GM21381 (cell line): ENCODE measurements at regions not wholly inside any gene's neighbourhood (a gene's known extent, or its start where the extent isn't known, plus 50 kb on each side); places are given as distances from the start of the nearest gene placed in this dataset.
"Not testable (repeated sequence)": the region's sequence is repeated elsewhere in the genome, so short reads cannot be mapped to it uniquely, and the experiment has no call there.

ENCODE experiments used
- ATAC-seq: cut with Tn5 transposase; IDR thresholded peaks from one replicate; pipeline ENCODE4 v1.9.1; 2021; ENCODE audit warnings: mild to moderate bottlenecking, moderate library complexity; ENCODE audit not compliant: unreplicated experiment

DNA sequence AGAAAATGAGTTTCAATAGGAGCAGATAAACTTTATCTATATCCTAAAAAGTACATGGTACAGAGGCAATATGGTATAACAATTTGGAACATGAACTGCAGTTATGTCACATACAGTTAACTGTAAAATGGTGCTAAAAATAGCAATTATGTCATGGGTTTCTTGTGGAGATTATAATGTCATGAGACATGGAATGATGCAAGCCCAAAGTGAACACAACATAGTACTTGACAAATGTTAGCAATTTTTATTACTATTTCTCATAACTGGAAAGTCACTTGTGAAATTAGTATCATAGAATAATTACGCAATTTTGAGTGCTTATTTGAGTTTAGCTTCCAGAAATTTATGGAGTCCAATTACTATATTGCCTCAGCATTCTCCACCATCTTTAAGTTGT lies 1263.4 kb downstream of the DSC3 start:
- ATAC-seq: no peak

- no peak for ATAC-seq
Measured at GRCh38 chr18:29753379-29753778, 1289.2 kb downstream of the DSC3 start.

- no peak for ATAC-seq
Measured at GRCh38 chr18:29749704-29750103, 1292.8 kb downstream of the DSC3 start.

- ATAC-seq: no peak
Measured at GRCh38 chr18:29741461-29741860, 1301.1 kb downstream of the DSC3 start.

DNA sequence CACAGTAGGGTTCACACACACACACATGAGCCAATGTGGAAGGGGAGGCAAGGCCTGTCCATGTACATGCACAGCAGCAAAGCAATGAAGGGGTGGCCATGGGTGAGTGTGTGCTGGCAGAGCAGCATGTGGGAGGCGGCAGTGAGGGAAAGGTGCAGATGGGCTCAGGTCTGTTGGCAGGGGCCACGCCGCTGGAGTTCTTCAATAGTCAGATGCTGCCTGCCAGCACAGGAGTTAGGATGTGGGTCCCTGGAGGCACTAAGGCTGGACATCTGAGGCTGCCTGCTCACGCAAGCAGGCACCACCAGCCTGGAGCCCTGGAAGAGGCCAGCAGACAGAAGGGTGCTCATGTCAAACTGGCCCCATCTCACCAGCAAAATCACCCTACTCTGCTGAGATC lies 1304.9 kb downstream of the DSC3 start:
- no peak for ATAC-seq

DNA sequence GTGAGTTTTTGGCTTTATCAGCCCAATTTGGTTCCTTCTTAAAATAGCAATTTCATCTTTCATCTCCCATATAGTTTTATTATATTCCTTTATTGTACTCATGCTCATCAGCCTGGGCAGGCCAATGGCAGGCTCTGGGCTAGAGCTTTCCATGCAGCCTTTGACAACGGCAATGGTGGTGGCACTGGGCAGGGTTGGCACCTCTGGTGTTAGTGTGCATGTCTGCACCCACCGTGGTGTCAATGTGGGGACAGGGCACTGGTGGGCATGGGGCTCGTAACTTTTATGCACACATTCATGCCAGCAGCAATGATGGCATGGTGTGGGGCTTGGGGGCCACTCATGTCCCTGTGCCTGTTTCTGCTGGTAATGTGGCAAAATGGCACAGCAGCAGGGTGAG lies 1305.4 kb downstream of the DSC3 start:
- ATAC-seq: no peak

DNA sequence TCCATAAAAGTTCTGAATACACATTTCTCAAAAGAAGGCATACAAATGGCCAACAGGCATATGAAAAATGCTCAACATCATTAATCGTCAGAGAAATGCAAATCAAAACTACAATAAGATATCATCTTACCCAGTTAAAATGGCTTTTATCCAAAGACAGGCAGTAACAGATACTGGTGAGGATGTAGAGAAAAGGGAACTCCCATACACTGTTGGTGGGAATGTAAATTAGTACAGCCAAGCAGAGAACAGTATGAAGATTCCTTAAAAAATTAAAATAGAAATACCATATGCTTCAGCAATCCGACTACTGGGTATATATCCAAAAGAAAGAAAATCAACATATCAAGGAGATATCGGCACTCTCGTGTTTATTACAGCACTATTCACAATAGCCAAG lies 1312.5 kb downstream of the DSC3 start:
- no peak for ATAC-seq

GRCh38 chr18:29726646-29727045 lies 1315.9 kb downstream of the DSC3 start:
- ATAC-seq: no peak

- not testable (repeated sequence) for ATAC-seq
Measured at GRCh38 chr18:29723486-29723885, 1319.1 kb downstream of the DSC3 start.

DNA sequence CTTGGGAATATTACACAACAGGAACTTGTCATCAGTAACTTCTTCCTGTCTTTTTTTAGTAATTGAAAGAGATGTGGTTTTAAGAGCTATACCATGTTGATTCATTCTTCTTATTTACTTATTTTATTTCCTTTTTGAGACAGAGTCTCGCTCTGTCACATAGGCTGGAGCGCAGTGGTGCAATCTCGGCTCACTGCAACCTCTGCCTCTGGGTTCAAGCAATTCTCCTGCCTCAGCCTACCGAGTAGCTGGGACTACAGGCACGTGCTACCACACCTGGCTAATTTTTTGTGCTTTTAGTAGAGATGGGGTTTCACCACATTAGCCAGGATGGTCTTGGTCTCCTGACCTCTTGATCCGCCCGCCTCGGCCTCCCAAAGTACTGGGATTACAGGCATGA lies 1326.6 kb downstream of the DSC3 start:
- not testable (repeated sequence) for ATAC-seq

- ATAC-seq: no peak
Measured at GRCh38 chr18:29712785-29713184, 1329.8 kb downstream of the DSC3 start.

GRCh38 chr18:29711932-29712331 lies 1330.6 kb downstream of the DSC3 start:
- no peak for ATAC-seq

GRCh38 chr18:29693334-29693733 lies 1349.2 kb downstream of the DSC3 start:
- no peak for ATAC-seq

GRCh38 chr18:29681578-29681977 lies 1361.0 kb downstream of the DSC3 start:
- ATAC-seq: no peak

DNA sequence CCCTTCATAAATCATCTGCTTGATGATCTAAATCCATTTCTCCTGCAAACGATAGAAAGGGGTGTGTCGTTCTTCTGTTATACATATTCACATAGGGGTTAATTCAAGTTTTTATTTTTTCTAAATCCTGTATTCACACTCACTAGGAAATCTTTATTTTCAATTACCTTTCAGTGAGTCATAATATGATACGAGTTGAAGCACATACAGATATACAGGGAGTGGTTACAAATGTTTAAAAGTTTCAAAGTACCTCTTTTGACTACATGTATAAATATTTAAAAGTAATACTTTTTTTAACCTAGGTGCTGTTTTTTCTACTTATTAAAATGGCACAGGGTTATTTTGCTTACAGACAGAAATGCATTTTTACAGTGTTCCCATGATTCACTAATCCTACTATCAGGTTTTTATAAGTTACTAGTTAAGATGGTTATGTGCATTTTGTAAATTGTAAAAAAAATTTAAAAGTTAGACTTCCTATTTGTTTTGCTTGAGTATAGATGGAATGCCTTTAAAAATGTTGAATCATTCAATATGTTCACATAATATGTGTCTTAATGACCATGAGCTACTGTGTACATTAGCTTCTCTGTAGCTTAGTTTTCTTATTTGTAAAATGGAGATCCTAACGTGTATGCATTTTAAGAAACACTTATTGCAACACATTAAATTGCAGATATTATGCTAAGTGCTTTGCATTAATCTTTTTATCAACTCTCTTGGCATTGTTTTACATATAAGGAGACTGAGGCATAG lies 1378.1 kb downstream of the DSC3 start:
- ATAC-seq: no peak

DNA sequence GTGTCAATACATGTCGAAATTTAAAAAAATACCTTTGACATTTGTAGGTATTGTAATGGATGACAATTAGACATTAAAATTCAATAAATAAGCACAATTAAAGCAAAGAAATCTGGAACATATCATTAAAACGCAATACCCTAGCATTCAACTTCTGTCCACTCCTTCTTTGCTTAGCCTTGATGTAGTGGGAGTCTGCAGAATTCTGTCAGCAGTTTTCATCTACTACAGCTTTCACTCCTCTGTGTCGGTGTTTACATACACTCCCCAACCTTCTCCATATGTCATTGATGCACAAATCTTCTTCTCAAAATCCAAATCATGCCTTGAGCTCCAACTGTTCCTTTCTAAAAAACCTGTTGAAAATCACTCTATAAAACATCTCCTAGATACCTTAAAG lies 1380.6 kb downstream of the DSC3 start:
- ATAC-seq: no peak

DNA sequence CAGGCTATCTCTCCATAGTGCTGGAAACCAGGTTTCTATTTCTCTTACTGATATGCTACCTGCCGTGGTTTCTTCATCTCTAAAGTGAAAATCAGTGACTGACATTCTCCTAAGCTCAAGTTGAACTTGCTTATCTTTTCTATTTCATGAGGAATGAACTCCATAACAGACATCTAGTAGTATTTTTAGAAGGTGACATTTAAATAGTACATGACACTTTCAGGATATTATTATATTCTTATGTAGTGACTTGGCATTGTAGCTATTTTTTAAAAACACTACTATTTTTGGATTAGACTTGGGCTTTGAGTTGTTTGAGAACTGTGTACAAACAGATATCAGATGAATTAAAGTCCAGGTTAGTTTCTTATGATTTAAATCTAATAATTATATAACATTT lies 1381.8 kb downstream of the DSC3 start:
- ATAC-seq: no peak

- ATAC-seq: no peak
Measured at GRCh38 chr18:29653671-29654215, 1388.8 kb downstream of the DSC3 start.

DNA sequence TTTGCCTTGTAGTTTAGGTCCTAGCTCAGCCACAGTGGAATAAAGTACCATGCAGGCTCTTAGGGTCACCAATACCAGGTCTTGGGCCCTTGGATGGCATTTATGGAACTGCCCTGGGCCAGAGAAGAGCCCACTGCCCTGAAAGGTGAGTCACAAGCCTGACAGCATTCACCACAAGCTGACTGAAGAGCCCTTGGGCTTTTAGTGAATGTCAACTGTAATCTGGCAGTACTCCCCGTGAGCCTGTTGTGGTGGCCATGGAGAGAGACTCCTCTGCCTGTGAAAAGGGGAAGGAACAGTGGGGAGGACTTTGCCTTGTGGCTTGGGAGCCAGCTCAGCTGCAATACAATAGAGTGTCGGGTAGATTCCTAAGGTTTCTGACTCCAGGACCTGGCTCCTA lies 1389.7 kb downstream of the DSC3 start:
- ATAC-seq: no peak

GRCh38 chr18:29651122-29651680 lies 1391.3 kb downstream of the DSC3 start:
- no peak for ATAC-seq

DNA sequence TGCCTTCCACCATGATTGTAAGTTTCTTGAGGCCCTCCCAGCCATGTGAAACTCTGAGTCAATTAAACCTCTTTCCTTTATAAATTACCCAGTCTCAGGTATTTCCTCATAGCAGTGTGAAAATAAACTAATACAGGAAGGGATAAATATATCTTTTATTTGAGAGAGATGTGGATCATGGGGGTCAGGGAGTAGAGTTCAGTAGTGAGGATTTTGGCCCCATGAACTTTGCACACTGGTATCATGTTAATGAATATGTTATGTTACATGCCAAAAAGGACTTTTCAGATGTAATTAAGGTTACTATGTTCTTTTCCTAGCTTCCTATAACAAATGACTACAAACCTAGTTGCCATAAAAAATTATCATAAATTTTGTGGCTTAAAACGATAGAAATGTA lies 1393.7 kb downstream of the DSC3 start:
- ATAC-seq: no peak

- no peak for ATAC-seq
Measured at GRCh38 chr18:29647700-29648099, 1394.8 kb downstream of the DSC3 start.

- no peak for ATAC-seq
Measured at GRCh38 chr18:29644276-29644675, 1398.3 kb downstream of the DSC3 start.
